HG02938 (cell line): ENCODE measurements at regions not wholly inside any gene's neighbourhood (a gene's known extent, or its start where the extent isn't known, plus 50 kb on each side); places are given as distances from the start of the nearest gene placed in this dataset.
"Not testable (repeated sequence)": the region's sequence is repeated elsewhere in the genome, so short reads cannot be mapped to it uniquely, and the experiment has no call there.

Experiments used
- ATAC-seq: cut with Tn5 transposase; IDR thresholded peaks from one replicate; pipeline ENCODE4 v1.9.1; 2021; ENCODE audit warnings: mild to moderate bottlenecking, moderate library complexity; ENCODE audit not compliant: unreplicated experiment

DNA sequence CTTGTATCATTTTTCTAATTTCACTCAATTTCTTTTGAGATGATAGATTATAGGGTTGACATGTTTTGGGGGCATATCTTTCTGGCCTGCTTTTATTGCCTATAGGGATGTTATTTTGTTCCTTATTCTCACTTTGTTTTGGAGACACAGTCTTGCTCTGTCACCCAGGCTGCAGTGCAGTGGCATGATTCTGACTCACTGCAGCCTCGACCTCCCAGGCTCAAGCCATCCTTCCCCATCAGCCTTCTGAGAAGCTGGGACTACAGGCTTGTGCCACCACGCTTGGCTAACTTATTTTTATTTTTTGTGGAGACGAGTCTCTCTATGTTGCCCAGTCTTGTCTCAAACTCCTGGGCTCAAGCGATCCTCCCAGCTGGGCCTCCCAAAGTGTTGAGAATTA lies 72.8 kb upstream of the FAN1 start:
- no peak for ATAC-seq

- not testable (repeated sequence) for ATAC-seq
Measured at GRCh38 chr15:30833379-30833778, 70.3 kb upstream of the FAN1 start.

DNA sequence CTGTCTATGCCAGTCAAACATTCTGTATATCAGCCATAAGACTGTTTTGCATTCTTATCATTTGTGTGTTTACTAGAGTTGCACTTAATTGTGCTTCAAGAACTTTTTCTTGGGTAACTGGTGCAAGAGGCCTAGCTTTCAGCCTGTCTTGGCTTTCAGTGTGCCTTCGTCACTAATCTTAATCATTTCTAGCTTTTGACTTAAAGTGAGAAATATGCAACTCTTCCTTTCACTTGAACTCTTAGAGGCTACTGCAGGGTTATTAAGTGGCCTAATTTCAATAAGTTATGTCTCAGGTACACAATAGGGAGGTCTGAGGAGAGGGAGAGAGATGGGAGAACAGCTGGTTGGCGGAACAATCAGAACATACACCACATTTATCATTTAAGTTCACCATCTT lies 62.1 kb upstream of the FAN1 start:
- ATAC-seq = not testable (repeated sequence)

DNA sequence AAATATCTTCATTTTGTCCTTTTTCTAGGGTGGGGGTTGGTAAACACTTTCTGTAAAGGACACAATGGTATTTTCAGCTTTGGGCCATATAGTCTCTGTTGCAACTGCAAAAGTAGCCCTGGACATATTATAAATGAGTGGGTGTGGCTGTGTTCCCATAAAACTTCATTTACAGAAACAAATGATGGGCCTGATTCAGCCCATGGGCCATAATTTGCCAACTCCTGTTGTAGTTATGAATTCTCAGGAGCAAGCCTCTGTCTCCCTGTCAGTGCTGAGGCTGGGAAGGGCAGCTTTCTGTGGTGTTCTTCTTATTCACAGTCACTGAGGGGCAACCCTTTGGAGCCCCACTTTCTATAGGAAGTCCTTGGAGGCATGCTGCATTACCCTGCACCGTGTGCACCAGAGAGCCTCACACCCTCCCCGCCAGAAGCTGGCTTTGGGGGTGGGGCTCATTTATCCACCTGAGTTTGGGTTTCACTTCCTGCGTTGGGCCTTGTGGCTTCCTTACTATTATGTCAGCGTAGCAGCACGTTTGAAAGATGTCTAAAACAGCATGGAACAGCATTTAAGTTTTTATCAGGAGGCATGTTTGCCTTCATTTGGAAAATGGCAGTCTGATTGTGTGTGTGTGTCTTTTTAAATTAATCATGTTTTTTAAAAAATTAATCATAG lies 60.8 kb upstream of the FAN1 start:
- ATAC-seq = peak; percentile 86

- not testable (repeated sequence) for ATAC-seq
Measured at GRCh38 chr15:30845536-30845935, 58.2 kb upstream of the FAN1 start.
